ENCODE measurements at regions not wholly inside any gene's neighbourhood (a gene's known extent, or its start where the extent isn't known, plus 50 kb on each side); places are given as distances from the start of the nearest gene placed in this dataset.

DNA sequence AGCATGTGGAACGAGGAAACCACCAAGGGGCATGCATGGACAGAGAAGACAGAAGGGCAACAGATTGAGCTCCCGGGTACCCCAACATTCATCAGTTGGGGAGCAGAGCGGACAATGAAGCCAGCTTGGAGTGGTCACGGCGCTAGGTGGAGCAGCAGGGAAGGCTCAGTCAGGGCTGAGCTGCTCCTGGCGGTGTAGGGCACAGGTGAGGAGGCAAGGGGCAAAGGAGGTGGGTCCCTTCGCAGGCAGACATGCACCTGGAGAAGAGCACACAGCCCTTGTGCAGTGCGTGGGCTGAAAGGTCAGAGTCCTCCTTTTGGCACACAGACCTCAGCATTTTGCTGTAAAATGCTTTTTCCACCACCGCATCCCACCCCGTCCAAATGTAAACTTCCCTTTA is 90.0 kb upstream of the SLC6A6 start:
- H3K4me1 ChIP-seq (ENCODE audit: insufficient read depth, low read length) = no peaks in the 10 kb centered on the region
- no CpG with 5 or more reads among the region's 10 CpGs for WGBS (ENCODE audit: extremely low coverage, insufficient read length, low lambda C conversion rate)
- no peaks in the 10 kb centered on the region; a peak in 1 of 5 replicates for H3K9me3 Mint-ChIP-seq

More for the DNA sequence above, 90.0 kb upstream of the SLC6A6 start:
- Histone ChIP-seq H3K79me1 (ENCODE audit: insufficient read depth, low read depth, low read length, poor library complexity, severe bottlenecking) (no peaks in the 10 kb centered on the region), H3K23me2 (ENCODE audit: insufficient read length, low read depth, low read length, poor library complexity, severe bottlenecking) (no peaks in the 10 kb centered on the region), H3K27ac (ENCODE audit: insufficient read length, low read depth, low read length) (no peak overlapping the region), H4K91ac (ENCODE audit: insufficient read length, low read depth, low read length) (no peak overlapping the region), H3K56ac (ENCODE audit: insufficient read length, low read depth, low read length) (no peak overlapping the region), H3K79me2 (ENCODE audit: insufficient read depth, low read length) (no peaks in the 10 kb centered on the region), H2BK120ac (ENCODE audit: low read depth, low read length, poor library complexity, severe bottlenecking) (no peak overlapping the region), H3K9ac (ENCODE audit: extremely low read depth, insufficient read length, low read length) (no peak overlapping the region), H3K18ac (ENCODE audit: insufficient read length, low read depth, low read length) (no peak overlapping the region), H2BK5ac (ENCODE audit: insufficient read length, low read length) (no peak overlapping the region), H4K5ac (ENCODE audit: insufficient read length, low read depth, low read length) (no peak overlapping the region), H3K27me3 (ENCODE audit: insufficient read depth, low read length) (no peaks in the 10 kb centered on the region; the same call in 1 of the 2 replicates), H2BK12ac (ENCODE audit: insufficient read length, low read depth, low read length) (no peak overlapping the region), H2AFZ (ENCODE audit: low read length) (no peak overlapping the region), H3T11ph (ENCODE audit: low read length) (no peak overlapping the region), H3K23ac (ENCODE audit: insufficient read length, low read depth, low read length) (no peak overlapping the region), H2BK20ac (ENCODE audit: low read depth, low read length, poor library complexity, severe bottlenecking) (no peak overlapping the region), H3K4ac (ENCODE audit: low read depth, low read length) (no peak overlapping the region), H4K20me1 (ENCODE audit: control insufficient read depth, insufficient read depth, insufficient read length) (no peaks in the 10 kb centered on the region), H2AK5ac (ENCODE audit: insufficient read length, low read length) (no peak overlapping the region), H2BK15ac (ENCODE audit: low read depth, low read length) (no peak overlapping the region), H3K9me3 (ENCODE audit: control insufficient read depth, low read depth, low read length) (no peaks in the 10 kb centered on the region), H3K4me2 (ENCODE audit: insufficient read depth, insufficient read length, low read length) (no peak overlapping the region), H4K8ac (replicated peaks; ENCODE audit: insufficient read length, low read depth, low read length) (no peak overlapping the region), H3K14ac (ENCODE audit: insufficient read depth, low read length) (no peak overlapping the region)
- DNase-seq = no peak
- Mint-ChIP-seq H3K36me3 (ENCODE audit: insufficient read depth in 1 of 3, low read depth in 3 of 3) (no peaks in the 10 kb centered on the region), H3K27me3 (ENCODE audit: low read depth) (peaks cover 49% of the 10 kb centered on the region), H3K27ac (no peak overlapping the region; a peak in 1 of 7 replicates), H3K4me3 (no peak overlapping the region), H3K4me1 (peaks cover 10 to 15% of the 10 kb centered on the region in 2 experiments)
- TF ChIP-seq, protein P1, sequence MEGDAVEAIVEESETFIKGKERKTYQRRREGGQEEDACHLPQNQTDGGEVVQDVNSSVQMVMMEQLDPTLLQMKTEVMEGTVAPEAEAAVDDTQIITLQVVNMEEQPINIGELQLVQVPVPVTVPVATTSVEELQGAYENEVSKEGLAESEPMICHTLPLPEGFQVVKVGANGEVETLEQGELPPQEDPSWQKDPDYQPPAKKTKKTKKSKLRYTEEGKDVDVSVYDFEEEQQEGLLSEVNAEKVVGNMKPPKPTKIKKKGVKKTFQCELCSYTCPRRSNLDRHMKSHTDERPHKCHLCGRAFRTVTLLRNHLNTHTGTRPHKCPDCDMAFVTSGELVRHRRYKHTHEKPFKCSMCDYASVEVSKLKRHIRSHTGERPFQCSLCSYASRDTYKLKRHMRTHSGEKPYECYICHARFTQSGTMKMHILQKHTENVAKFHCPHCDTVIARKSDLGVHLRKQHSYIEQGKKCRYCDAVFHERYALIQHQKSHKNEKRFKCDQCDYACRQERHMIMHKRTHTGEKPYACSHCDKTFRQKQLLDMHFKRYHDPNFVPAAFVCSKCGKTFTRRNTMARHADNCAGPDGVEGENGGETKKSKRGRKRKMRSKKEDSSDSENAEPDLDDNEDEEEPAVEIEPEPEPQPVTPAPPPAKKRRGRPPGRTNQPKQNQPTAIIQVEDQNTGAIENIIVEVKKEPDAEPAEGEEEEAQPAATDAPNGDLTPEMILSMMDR (conservative IDR thresholded peaks at IDR 0.05) = no peak
